CD8-positive, alpha-beta memory T cell (primary cell): ENCODE measurements at regions not wholly inside any gene's neighbourhood (a gene's known extent, or its start where the extent isn't known, plus 50 kb on each side); places are given as distances from the start of the nearest gene placed in this dataset.

ENCODE experiments used
- CTCF ChIA-PET: fragments of 350-600 bp; sonication (Branson Sonifier 250); formaldehyde crosslinking; loops from one replicate; lab custom pipeline; 2021; ENCODE audit warnings: antibody characterized with exemption; lab: Charles Lee
- POLR2A ChIA-PET: fragments of 350-600 bp; sonication (Branson Sonifier 250); formaldehyde crosslinking; loops from one replicate; lab custom pipeline; 2021; ENCODE audit warnings: antibody characterized with exemption; lab: Charles Lee
- DNase-seq, 5 donors: peaks; one replicate each; pipeline versions ENCODE4 v3.0.0 to v3.0.0-alpha.2; 2020 to 2022; ENCODE audit warnings: mixed read lengths in 1 of 5
- H3K27ac ChIP-seq: one replicate; pipeline ENCODE4 v1.7.0; 2013; ENCODE audit warnings: low read depth, mild to moderate bottlenecking, low read length, moderate library complexity
- H3K27me3 ChIP-seq: 2 replicates; pipeline ENCODE4 v1.7.0; 2013; ENCODE audit warnings: low read length, mild to moderate bottlenecking; ENCODE audit not compliant: insufficient read depth, poor library complexity, severe bottlenecking
- H3K36me3 ChIP-seq: 2 replicates; pipeline ENCODE4 v1.7.0; 2013; ENCODE audit warnings: mild to moderate bottlenecking, low read length, moderate library complexity; ENCODE audit not compliant: insufficient read depth
- H3K4me1 ChIP-seq: 2 replicates; pipeline ENCODE4 v1.7.0; 2013; ENCODE audit warnings: mild to moderate bottlenecking, low read length, moderate library complexity; ENCODE audit not compliant: insufficient read depth
- H3K4me3 ChIP-seq: 2 replicates; pipeline ENCODE4 v1.7.0; 2013; ENCODE audit warnings: mild to moderate bottlenecking, low read length
- H3K9me3 ChIP-seq: 2 replicates; pipeline ENCODE4 v1.7.0; 2013; ENCODE audit warnings: mild to moderate bottlenecking, low read length
- H3K27ac Mint-ChIP-seq, 8 donors: one replicate each; pipeline ENCODE4 v1.8.0; 2020 to 2021; ENCODE audit warnings: mixed read lengths in 8 of 8, mild to moderate bottlenecking in 6 of 8, inconsistent platforms in 3 of 8, moderate library complexity in 3 of 8
- H3K27me3 Mint-ChIP-seq, 2 donors: one replicate each; pipeline ENCODE4 v1.8.0; 2020 to 2021; ENCODE audit warnings: mixed read lengths in 2 of 2, mild to moderate bottlenecking in 1 of 2, moderate library complexity in 1 of 2
- H3K36me3 Mint-ChIP-seq, 3 donors: one replicate each; pipeline ENCODE4 v1.8.0; 2020 to 2021; ENCODE audit warnings: mixed read lengths in 3 of 3, inconsistent platforms in 1 of 3, mild to moderate bottlenecking in 1 of 3
- H3K4me1 Mint-ChIP-seq, 3 donors: one replicate each; pipeline ENCODE4 v1.8.0; 2020 to 2021; ENCODE audit warnings: mixed read lengths in 3 of 3, inconsistent platforms in 1 of 3, mild to moderate bottlenecking in 1 of 3
- H3K4me3 Mint-ChIP-seq, 7 donors: one replicate each; pipeline ENCODE4 v1.8.0; 2020 to 2021; ENCODE audit warnings: mixed read lengths in 7 of 7, mild to moderate bottlenecking in 6 of 7, moderate library complexity in 4 of 7, inconsistent platforms in 2 of 7
- H3K9me3 Mint-ChIP-seq, 5 donors: one replicate each; pipeline ENCODE4 v1.8.0; 2020 to 2022; ENCODE audit warnings: mixed read lengths in 5 of 5, mild to moderate bottlenecking in 3 of 5, moderate library complexity in 2 of 5, inconsistent platforms in 1 of 5

- no peak overlapping the region for H3K4me3 ChIP-seq
- POLR2A ChIA-PET = no interaction called here
- peaks cover 0 to 1% (median 0%) of the 10 kb centered on the region in 3 donors for H3K36me3 Mint-ChIP-seq
- no peaks in the 10 kb centered on the region for H3K9me3 ChIP-seq
- no peak for DNase-seq
- CTCF ChIA-PET = no interaction called here
- no peaks in the 10 kb centered on the region for H3K4me1 ChIP-seq
- no peaks in the 10 kb centered on the region for H3K9me3 Mint-ChIP-seq
- peaks cover 26 to 67% of the 10 kb centered on the region in 2 donors for H3K27me3 Mint-ChIP-seq
- no peak overlapping the region for H3K27ac Mint-ChIP-seq
- H3K27ac ChIP-seq = no peak overlapping the region
- H3K4me3 Mint-ChIP-seq = no peak overlapping the region
- H3K27me3 ChIP-seq = peaks cover 3% of the 10 kb centered on the region
- no peaks in the 10 kb centered on the region for H3K36me3 ChIP-seq
- H3K4me1 Mint-ChIP-seq = no peaks in the 10 kb centered on the region
These were observed 173.1 kb upstream of the NLRP1 start for GRCh38 chr17:5757314-5757907.

- POLR2A ChIA-PET = no interaction called here
- Mint-ChIP-seq H3K4me1 (no peaks in the 10 kb centered on the region), H3K27me3 (peaks cover 23 to 71% of the 10 kb centered on the region in 2 donors), H3K4me3 (no peak overlapping the region), H3K27ac (no peak overlapping the region), H3K36me3 (peaks cover 0 to 1% (median 0%) of the 10 kb centered on the region in 3 donors), H3K9me3 (no peaks in the 10 kb centered on the region)
- Histone ChIP-seq H3K9me3 (no peaks in the 10 kb centered on the region), H3K36me3 (no peaks in the 10 kb centered on the region), H3K27ac (no peak overlapping the region), H3K27me3 (peaks cover 3% of the 10 kb centered on the region), H3K4me3 (no peak overlapping the region), H3K4me1 (no peaks in the 10 kb centered on the region)
- no peak for DNase-seq
- CTCF ChIA-PET = no interaction called here
These were observed 174.3 kb upstream of the NLRP1 start for GRCh38 chr17:5758651-5759050.

GRCh38 chr17:5759501-5759925, 175.2 kb upstream of the NLRP1 start:
- Histone ChIP-seq H3K36me3 (no peaks in the 10 kb centered on the region), H3K4me1 (no peaks in the 10 kb centered on the region), H3K9me3 (no peaks in the 10 kb centered on the region), H3K4me3 (no peak overlapping the region), H3K27me3 (peaks cover 3% of the 10 kb centered on the region), H3K27ac (no peak overlapping the region)
- POLR2A ChIA-PET = no interaction called here
- H3K4me3 Mint-ChIP-seq = no peak overlapping the region
- peaks cover 0 to 1% (median 0%) of the 10 kb centered on the region in 3 donors for H3K36me3 Mint-ChIP-seq
- H3K27me3 Mint-ChIP-seq = peaks cover 23 to 68% of the 10 kb centered on the region in 2 donors
- no peaks in the 10 kb centered on the region for H3K4me1 Mint-ChIP-seq
- CTCF ChIA-PET = no interaction called here
- no peak for DNase-seq
- H3K9me3 Mint-ChIP-seq = no peaks in the 10 kb centered on the region
- peak overlapping the region in 1 of 8 donors; percentile 17 for H3K27ac Mint-ChIP-seq

- peaks cover 18 to 64% of the 10 kb centered on the region in 2 donors for H3K27me3 Mint-ChIP-seq
- no peak overlapping the region for H3K4me3 Mint-ChIP-seq
- no peak overlapping the region for H3K27ac ChIP-seq
- peaks cover 0 to 3% (median 0%) of the 10 kb centered on the region in 3 donors for H3K36me3 Mint-ChIP-seq
- H3K4me3 ChIP-seq = no peak overlapping the region
- H3K36me3 ChIP-seq = no peaks in the 10 kb centered on the region
- CTCF ChIA-PET = no interaction called here
- DNase-seq = no peak
- POLR2A ChIA-PET = no interaction called here
- no peaks in the 10 kb centered on the region for H3K9me3 Mint-ChIP-seq
- H3K4me1 Mint-ChIP-seq = no peaks in the 10 kb centered on the region
- no peaks in the 10 kb centered on the region for H3K4me1 ChIP-seq
- no peaks in the 10 kb centered on the region for H3K9me3 ChIP-seq
- no peaks in the 10 kb centered on the region for H3K27me3 ChIP-seq
- no peak overlapping the region for H3K27ac Mint-ChIP-seq
These were observed 177.9 kb upstream of the NLRP1 start for GRCh38 chr17:5762191-5762590.

- no peak for DNase-seq
- Histone ChIP-seq H3K4me3 (no peak overlapping the region), H3K27me3 (no peaks in the 10 kb centered on the region), H3K27ac (no peak overlapping the region), H3K4me1 (no peaks in the 10 kb centered on the region), H3K36me3 (no peaks in the 10 kb centered on the region), H3K9me3 (no peaks in the 10 kb centered on the region)
- ChIA-PET CTCF (no interaction called here), POLR2A (no interaction called here)
- Mint-ChIP-seq H3K27ac (no peak overlapping the region), H3K27me3 (peaks cover 21 to 64% of the 10 kb centered on the region in 2 donors), H3K4me3 (no peak overlapping the region), H3K36me3 (peaks cover 0 to 3% (median 0%) of the 10 kb centered on the region in 3 donors), H3K9me3 (no peaks in the 10 kb centered on the region), H3K4me1 (no peaks in the 10 kb centered on the region)
These were observed 179.4 kb upstream of the NLRP1 start for GRCh38 chr17:5763595-5764306.

- no peaks in the 10 kb centered on the region for H3K9me3 ChIP-seq
- H3K36me3 ChIP-seq = no peaks in the 10 kb centered on the region
- H3K4me1 ChIP-seq = no peaks in the 10 kb centered on the region
- Mint-ChIP-seq H3K27me3 (peaks cover 33 to 45% of the 10 kb centered on the region in 2 donors), H3K4me3 (no peak overlapping the region), H3K9me3 (no peaks in the 10 kb centered on the region), H3K36me3 (peaks cover 0 to 2% (median 0%) of the 10 kb centered on the region in 3 donors), H3K27ac (no peak overlapping the region), H3K4me1 (no peaks in the 10 kb centered on the region)
- H3K27me3 ChIP-seq = no peaks in the 10 kb centered on the region
- ChIA-PET CTCF (no interaction called here), POLR2A (no interaction called here)
- H3K27ac ChIP-seq = no peak overlapping the region
- no peak overlapping the region for H3K4me3 ChIP-seq
- DNase-seq = no peak
These were observed 185.5 kb upstream of the NLRP1 start for GRCh38 chr17:5769593-5770354.

- no peaks in the 10 kb centered on the region for H3K36me3 ChIP-seq
- Mint-ChIP-seq H3K4me1 (no peaks in the 10 kb centered on the region), H3K4me3 (no peak overlapping the region), H3K36me3 (peaks cover 0 to 2% (median 0%) of the 10 kb centered on the region in 3 donors), H3K27ac (no peak overlapping the region), H3K27me3 (peaks cover 35 to 52% of the 10 kb centered on the region in 2 donors), H3K9me3 (no peaks in the 10 kb centered on the region)
- no peaks in the 10 kb centered on the region for H3K27me3 ChIP-seq
- no peak overlapping the region for H3K27ac ChIP-seq
- no peak overlapping the region for H3K4me3 ChIP-seq
- ChIA-PET POLR2A (no interaction called here), CTCF (no interaction called here)
- H3K9me3 ChIP-seq = no peaks in the 10 kb centered on the region
- H3K4me1 ChIP-seq = no peaks in the 10 kb centered on the region
- DNase-seq = no peak
These were observed 186.3 kb upstream of the NLRP1 start for GRCh38 chr17:5770441-5771270.
